NCI-H446 treated with DMSO at 0.1 percent for 48 hours (cell line): ENCODE measurements at regions not wholly inside any gene's neighbourhood (a gene's known extent, or its start where the extent isn't known, plus 50 kb on each side); places are given as distances from the start of the nearest gene placed in this dataset.
"Not testable (repeated sequence)": the region's sequence is repeated elsewhere in the genome, so short reads cannot be mapped to it uniquely, and the experiment has no call there.

ENCODE experiments used
- DNase-seq: peaks from one replicate; lab custom pipeline; 2025; lab: John Stamatoyannopoulos, UW

DNA sequence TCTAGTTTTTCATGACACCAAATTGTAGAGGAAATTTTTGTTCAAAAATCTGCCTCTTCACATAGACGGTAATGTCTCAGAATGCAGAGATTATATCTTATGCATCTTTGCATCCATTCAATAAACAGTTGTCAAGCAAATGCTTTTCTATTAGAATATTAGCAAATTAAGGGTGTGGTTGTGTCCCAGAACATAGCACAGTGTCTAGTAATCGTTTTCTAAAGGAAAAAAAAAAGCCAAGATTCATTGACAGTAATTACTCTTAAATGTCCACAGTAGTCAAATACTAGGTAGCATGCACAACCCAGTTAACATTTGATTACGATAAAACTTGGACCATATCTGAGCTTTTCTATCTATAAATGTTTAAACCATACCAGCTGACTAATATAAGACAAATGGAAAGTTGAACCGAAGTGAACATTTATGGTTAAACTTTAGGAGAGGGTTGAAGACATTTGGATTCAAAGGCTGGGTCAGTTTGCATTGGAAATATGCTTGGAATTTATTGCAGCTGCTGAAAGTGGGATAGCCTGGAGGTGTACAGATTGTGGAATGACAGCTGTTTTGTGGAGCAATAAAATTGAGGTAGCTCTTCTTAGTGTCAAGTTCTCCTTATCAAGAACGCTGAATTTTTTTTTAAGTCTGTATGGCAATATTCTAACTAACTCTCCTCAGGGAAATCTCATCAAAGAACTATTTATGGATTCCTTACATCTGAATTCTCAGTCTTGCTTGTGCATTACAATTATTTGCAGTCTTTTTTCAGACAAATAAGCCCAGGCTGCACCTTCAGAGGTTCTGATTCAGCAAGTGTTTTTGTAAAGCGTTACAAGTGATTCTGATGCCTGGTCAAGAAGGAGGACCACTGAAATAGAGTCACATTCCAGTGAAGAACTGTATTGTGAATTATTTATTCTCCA is 66.7 kb upstream of the ATP2B1 start:
- no peak for DNase-seq

DNA sequence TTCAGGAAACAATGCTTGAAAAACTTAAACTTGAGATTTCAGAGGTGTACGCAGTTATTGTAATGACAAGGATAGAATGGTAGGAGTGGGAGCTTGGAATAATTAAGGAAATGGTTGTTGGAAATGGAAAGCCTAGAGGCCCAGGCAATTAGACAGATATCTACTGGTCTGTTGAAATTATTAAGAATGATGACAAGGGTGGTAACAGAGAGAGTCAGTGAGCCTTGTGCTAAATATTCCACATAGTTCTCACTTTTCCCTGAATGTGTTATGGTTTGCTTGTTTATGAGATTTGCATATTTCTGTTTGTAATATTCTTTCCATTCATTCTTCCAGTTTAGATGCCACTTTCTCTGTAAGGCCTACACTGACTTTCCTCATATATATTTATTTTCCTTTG is 66.0 kb upstream of the ATP2B1 start:
- DNase-seq, result no peak

DNA sequence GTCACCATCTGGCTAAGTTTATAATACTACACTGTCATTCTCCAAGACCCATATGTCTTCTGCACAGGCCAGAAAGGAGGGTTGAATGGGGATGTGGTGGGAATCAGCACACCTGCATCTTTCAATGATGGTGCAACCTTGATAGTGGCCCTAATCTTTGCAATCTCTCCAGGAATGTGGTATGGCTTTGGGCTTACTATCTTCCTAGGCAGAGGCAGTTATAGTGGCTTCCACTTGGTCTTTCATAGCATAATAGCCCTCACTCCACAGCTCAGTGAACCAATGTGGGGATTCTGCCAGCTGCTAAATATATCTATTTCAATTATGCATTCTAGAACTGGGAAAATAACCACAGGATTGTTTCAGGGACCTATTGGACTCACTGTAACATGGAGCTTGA is 61.8 kb upstream of the ATP2B1 start:
- DNase-seq, result no peak

DNA sequence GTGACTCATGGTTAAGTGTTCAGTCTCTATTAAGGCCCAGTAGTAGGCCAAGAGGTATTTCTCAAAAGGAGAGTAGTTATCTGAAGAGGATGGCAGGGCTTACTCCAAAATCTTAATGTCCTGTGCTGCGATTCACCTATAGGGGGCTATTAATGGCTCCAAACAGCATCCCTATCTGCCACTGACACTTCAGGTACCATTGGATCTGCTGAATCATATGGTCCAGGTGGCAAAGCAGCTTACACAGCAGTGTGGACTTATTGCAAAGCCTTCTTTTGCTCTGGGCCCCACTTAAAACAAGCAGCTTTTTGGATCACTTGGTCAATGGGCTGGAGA is 60.8 kb upstream of the ATP2B1 start:
- no peak for DNase-seq

DNA sequence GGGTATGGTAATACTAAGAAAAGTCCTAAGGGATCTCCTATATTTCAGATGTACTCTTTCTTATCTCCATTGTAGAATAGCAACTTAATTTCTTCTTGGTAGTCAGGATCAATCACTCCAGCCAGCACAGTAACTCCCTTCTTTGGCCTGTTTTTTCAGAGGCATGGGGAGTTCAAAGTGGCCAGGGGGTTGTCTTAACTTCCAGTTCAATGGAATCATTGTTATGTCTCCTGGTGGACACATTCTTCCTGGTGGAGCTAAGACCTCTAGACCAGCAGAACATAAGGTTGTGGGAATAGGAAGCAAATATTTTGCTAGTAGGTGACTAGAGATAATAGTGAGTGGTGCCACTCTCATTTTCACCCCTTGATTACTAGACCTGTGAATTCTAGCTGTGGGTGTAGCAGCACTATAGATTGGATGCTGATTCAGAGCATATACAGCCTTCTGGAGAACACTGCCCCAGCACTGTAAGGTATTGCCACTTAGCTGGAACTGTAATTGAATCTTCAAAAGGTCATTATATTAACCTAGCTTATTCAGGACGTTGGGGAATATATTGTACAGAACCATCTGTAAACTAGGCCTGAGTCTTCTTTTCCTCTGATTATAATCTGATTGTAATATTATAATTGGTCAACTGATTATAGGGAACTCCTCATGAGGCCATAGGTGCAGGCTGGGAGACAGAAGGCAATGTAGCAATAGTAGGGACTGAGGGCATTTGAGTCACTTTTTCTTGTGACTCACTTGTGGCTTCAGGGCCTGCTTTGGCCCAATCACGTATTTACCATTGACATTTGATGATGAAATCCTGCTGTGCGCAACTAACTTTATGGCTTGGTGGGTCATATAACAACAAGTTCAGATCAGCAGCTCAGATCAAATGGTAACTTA is 60.2 kb upstream of the ATP2B1 start:
- no peak for DNase-seq

DNA sequence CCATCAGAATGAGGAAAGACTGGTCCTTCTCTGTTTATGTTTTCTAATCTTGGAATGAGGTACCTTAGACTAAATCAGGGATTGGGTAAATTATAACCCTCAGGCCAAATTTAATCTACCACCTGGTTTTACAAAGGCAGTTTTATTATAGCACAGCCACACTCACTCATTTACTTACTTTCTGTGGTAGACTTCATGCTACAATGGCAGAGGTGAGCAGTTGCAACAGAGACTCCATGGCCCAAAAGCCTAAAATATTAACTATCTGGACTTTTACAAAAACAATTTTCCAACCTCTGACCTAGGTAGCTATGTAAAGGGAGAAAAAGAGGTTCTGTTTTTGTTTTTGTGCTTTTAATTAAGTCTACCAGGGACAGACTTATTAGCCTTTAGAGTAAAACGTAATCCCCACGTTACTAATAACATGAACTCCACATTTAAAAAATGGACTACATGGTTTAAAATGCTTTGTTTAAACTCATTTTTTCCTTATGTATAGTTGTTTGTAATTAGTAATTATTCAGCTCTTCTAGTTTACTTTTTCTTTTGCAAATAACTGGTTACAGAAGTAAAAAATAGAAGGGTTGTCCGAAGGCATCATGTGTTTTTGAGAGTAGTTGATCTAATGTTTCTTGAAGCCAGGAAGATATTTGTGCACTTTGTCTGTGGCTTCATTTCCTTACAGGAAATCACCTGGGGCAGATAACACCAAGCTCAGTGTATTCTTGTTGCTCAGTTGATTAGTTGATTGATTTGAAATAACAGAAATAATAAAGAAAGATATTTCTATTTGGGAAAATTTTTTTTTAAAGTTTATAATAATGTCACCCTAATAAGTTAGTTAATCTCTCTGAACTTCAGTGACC is 57.6 kb upstream of the ATP2B1 start:
- DNase-seq, result no peak

DNA sequence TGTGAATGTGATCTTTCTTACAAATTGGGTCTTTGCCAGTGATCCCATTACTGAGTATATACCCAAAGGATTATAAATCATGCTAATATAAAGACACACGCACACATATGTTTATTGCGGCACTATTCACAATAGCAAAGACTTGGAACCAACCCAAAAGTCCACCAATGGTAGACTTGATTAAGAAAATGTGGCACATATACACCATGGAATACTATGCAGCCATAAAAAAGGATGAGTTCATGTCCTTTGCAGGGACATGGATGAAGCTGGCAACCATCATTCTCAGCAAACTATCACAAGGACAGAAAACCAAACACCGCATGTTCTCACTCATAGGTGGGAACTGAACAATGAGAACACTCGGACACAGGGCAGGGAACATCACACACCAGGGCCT is 55.5 kb upstream of the ATP2B1 start:
- not testable (repeated sequence) for DNase-seq

DNA sequence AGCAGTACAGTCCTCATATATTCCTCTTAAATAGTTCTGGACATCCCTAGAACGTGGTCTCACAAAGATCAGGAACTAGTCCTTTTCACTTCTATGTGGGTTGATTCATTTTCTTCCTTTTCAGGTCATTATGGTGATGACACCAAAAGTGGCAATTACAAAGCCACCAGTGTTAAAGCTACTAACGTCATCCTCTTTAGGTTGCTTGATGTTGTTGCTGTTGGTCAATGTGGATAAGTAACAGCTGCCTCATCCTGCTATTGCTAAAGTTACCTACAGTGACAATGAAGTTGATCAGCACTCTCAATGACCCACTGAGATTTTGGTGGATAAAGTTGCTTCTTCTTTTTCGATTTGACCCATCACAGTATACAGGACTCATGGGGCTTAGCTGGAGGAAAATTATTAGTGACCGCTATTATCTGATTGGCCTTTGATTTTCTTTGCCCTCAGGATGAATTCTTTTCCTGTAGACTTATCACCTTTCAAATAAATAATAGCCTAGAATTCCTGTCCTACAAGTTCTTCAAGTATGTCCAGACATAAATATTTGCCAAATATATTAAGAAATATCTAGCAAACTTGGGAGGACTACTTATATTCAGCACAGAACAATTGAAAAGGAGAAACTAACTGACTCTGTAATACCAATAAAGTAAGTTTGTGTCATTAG is 54.0 kb upstream of the ATP2B1 start:
- DNase-seq, result no peak

DNA sequence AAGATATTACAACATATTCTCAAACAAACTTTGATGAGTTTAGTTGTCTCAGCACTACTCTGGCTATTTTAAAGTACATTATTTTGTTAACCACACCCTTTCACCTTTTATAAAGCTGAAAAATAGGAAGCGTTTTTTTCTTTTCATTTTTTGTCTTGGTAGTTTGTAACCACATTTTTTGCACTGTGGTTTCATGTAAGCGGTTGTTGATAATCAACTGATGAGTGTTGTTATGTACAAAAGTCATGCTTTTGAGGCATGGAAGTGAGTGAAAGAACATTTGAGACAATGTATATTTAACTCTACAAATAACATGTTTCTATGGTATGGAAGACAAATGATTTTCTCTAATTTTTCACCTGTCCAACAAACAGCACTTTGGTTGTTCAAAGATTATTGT is 52.1 kb upstream of the ATP2B1 start:
- DNase-seq, result no peak
